ENCODE measurements at regions not wholly inside any gene's neighbourhood (a gene's known extent, or its start where the extent isn't known, plus 50 kb on each side); places are given as distances from the start of the nearest gene placed in this dataset.

- no peak for TF ChIP-seq POLR2A (IDR thresholded peaks at IDR 0.05)
- no peak for TF ChIP-seq CTCF (IDR thresholded peaks at IDR 0.05)
Observed at GRCh38 chr20:58010186-58010585, 218.3 kb downstream of the ANKRD60 start.

Data from esophagus squamous epithelium (tissue), 4 donors.